ENCODE measurements at regions not wholly inside any gene's neighbourhood (a gene's known extent, or its start where the extent isn't known, plus 50 kb on each side); places are given as distances from the start of the nearest gene placed in this dataset.

DNA sequence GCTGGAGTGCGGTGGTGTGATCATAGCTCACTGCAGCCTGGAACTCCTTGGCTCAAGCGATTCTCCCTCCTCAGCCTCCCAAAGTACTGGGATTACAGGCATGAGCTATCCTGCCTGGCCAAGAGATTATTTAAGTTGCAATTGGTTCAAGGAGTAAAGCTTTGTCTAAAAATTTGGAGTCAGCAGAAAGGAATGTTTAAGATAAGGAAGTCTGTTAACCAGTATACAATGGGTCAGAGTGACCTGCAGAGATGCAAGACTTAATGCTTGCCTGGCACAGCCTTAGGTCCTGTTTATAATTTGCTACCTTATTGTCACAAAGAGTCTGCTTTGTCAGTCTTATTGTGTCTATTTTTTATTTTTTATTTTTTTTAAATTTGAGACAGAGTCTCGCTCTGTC is 826.2 kb downstream of the NLGN4X start:
- no peaks in the 10 kb centered on the region for H3K27me3 Mint-ChIP-seq (ENCODE audit: low read depth)
- DNase-seq (ENCODE audit: low spot score): no peak
- no peak overlapping the region for H3K4me3 Mint-ChIP-seq

DNA sequence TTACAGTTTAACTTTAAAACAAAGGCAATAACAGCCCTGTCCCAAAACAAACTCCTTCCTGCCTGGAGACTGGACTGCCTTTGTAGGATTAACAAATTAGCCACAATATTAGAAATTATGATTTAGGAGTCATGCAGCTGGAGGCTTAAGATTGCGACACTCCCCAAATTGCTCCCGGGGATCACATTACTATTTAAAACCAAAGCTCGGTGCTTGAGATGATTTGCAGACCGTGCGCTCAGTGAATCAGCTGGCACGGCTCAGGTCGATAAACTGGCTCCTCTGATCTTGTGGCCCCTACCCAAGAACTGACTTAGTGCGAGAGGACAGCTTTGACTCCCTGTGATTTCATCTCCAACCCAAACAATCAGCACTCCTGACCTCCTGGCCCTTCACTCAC is 829.3 kb downstream of the NLGN4X start:
- no peaks in the 10 kb centered on the region for H3K27me3 Mint-ChIP-seq (ENCODE audit: low read depth)
- H3K4me1 Mint-ChIP-seq (ENCODE audit: low read depth): no peaks in the 10 kb centered on the region
- no peak for DNase-seq (ENCODE audit: low spot score)

More for the DNA sequence above, 826.2 kb downstream of the NLGN4X start:
- no peaks in the 10 kb centered on the region for H3K9me3 Mint-ChIP-seq
- H3K4me1 Mint-ChIP-seq (ENCODE audit: low read depth): no peaks in the 10 kb centered on the region
- H3K27ac Mint-ChIP-seq: no peak overlapping the region
- no peaks in the 10 kb centered on the region for H3K36me3 Mint-ChIP-seq (ENCODE audit: low read depth)

DNA sequence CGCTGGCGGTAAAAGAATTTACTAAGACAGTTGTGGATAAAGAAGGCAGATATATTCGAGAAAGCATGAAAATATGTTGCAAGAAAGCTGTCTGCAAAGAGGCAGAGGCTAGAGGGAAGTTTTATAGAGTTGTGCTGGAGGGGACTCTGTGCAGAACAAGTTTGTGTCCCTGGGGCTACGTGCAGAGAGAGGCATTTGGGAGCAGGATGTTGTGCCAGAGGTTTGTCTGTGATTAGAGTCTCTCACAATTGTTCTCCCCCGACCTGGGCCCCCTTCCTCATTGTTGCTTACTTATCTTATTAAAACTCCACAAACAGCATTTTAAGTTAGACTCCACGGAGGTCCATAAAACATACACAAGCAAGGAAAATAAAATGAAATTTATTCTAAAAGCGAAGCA is 831.3 kb downstream of the NLGN4X start:
- Mint-ChIP-seq H3K36me3 (ENCODE audit: low read depth) (no peaks in the 10 kb centered on the region), H3K4me3 (no peak overlapping the region), H3K4me1 (ENCODE audit: low read depth) (no peaks in the 10 kb centered on the region), H3K27ac (no peak overlapping the region), H3K27me3 (ENCODE audit: low read depth) (no peaks in the 10 kb centered on the region), H3K9me3 (peaks cover 4% of the 10 kb centered on the region)
- DNase-seq (ENCODE audit: low spot score): no peak

More for the DNA sequence above, 829.3 kb downstream of the NLGN4X start:
- Mint-ChIP-seq H3K27ac (no peak overlapping the region), H3K4me3 (no peak overlapping the region), H3K36me3 (ENCODE audit: low read depth) (no peaks in the 10 kb centered on the region), H3K9me3 (peaks cover 4% of the 10 kb centered on the region)

DNA sequence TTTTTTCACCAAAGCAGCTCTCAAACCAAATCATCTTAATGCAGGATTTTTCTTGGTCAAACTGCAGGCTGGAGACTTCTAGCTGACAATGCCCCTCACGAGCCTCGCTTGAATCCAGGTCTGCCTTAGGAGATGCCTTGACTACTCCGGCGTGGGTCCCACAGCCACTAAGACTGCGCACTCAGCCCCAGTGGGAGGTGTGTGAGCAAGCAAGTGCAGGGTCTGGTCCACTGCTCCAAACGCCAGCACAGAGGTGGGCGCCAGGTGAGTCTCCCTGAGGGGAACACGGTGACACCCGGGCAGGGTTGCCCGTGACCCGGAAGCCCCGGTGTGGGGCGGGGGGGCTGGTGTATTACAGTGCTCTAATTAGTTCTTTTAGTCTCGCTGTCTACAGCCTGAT is 838.3 kb downstream of the NLGN4X start:
- Mint-ChIP-seq H3K9me3 (peaks cover 8% of the 10 kb centered on the region), H3K27ac (no peak overlapping the region), H3K4me1 (ENCODE audit: low read depth) (no peaks in the 10 kb centered on the region), H3K27me3 (ENCODE audit: low read depth) (no peaks in the 10 kb centered on the region), H3K36me3 (ENCODE audit: low read depth) (no peaks in the 10 kb centered on the region), H3K4me3 (no peak overlapping the region)
- DNase-seq (ENCODE audit: low spot score): no peak

DNA sequence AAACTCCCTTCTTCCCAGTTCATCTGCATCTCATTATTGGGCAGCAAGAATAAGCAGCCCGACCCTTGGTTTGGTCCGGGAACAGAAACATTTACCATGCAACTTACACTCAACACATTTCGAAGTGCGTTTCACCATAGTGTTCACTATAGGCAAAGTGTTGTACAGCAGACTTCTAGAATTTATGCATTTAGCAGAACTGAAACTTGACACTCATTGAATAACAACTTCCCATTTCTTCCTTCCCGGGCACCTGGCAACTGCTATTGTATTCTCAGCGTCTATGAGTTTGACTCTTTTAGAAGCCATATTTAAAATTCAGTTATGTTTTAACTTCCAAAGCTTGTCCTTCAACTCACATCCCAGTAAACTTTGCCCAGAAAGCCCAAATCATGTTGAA is 840.6 kb downstream of the NLGN4X start:
- no peaks in the 10 kb centered on the region for H3K27me3 Mint-ChIP-seq (ENCODE audit: low read depth)
- no peak overlapping the region for H3K27ac Mint-ChIP-seq
- no peak for DNase-seq (ENCODE audit: low spot score)

DNA sequence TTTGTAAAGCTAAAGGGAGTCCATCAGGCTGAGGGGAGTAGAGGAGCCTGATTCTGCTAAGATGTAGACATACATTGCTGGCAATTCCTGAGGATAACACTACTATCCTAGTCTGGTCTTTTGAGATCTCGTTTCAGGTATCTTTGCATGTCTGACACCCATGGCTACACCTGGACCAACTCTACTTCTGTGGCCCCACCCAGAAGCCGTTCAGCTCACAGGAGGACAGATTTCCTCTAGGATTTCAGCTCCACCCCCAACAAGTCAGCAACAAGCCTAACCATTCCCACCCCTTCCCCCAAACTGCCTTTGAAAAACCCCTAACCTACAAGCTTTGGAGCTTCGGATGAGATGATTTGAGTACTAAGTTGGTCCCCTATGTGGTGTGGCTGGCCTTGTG is 848.2 kb downstream of the NLGN4X start:
- Mint-ChIP-seq H3K36me3 (ENCODE audit: low read depth) (no peaks in the 10 kb centered on the region), H3K4me1 (ENCODE audit: low read depth) (no peaks in the 10 kb centered on the region), H3K27ac (no peak overlapping the region), H3K4me3 (no peak overlapping the region), H3K27me3 (ENCODE audit: low read depth) (no peaks in the 10 kb centered on the region), H3K9me3 (no peaks in the 10 kb centered on the region)
- DNase-seq (ENCODE audit: low spot score): no peak

More for the DNA sequence above, 840.6 kb downstream of the NLGN4X start:
- peaks cover 4% of the 10 kb centered on the region for H3K9me3 Mint-ChIP-seq
- no peaks in the 10 kb centered on the region for H3K4me1 Mint-ChIP-seq (ENCODE audit: low read depth)
- H3K4me3 Mint-ChIP-seq: no peak overlapping the region
- H3K36me3 Mint-ChIP-seq (ENCODE audit: low read depth): no peaks in the 10 kb centered on the region

DNA sequence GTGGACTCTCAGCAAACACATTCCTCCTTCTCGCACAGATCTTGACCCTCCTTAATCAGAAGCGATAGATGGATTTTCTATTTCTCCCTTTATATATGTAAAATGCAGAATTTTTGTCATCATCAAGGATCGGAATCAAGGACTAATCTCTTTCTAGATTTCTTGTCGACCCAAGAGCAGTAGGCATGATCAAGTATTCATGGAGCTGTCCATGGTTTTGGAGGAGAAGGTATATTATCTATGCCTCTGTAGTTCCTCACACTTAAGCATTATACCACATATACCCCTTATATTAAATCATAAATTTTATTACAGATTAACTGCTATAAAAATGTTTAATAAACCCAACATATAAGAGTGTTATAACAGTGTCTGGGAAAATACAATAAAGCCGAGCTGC is 886.8 kb downstream of the NLGN4X start:
- no peak overlapping the region for H3K27ac Mint-ChIP-seq
- no peaks in the 10 kb centered on the region for H3K27me3 Mint-ChIP-seq (ENCODE audit: low read depth)
- H3K9me3 Mint-ChIP-seq: peaks cover 3% of the 10 kb centered on the region
- no peaks in the 10 kb centered on the region for H3K4me1 Mint-ChIP-seq (ENCODE audit: low read depth)
- H3K36me3 Mint-ChIP-seq (ENCODE audit: low read depth): no peaks in the 10 kb centered on the region
- no peak overlapping the region for H3K4me3 Mint-ChIP-seq
- no peak for DNase-seq (ENCODE audit: low spot score)

DNA sequence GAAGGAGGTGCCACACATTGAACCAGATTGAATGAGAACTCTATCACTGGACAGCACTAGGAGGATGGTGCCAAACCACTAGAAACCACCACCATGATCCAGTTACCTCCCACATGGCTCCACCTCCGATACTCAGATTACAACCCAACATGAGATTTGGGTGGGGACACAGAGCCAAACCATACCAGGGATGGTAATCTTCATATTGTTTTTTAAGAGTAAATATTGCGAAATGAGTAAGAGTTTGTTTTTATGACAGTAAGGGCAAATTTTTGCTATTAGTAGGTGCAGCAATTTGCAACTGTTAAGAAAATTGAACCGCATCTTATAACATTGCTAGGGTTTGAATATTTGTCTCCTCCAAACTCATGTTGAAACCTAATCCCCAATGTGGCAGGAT is 891.5 kb downstream of the NLGN4X start:
- H3K27ac Mint-ChIP-seq: no peak overlapping the region
- no peaks in the 10 kb centered on the region for H3K4me1 Mint-ChIP-seq (ENCODE audit: low read depth)
- H3K27me3 Mint-ChIP-seq (ENCODE audit: low read depth): no peaks in the 10 kb centered on the region
- no peak overlapping the region for H3K4me3 Mint-ChIP-seq
- peaks cover 7% of the 10 kb centered on the region for H3K9me3 Mint-ChIP-seq
- no peak for DNase-seq (ENCODE audit: low spot score)
- no peaks in the 10 kb centered on the region for H3K36me3 Mint-ChIP-seq (ENCODE audit: low read depth)

DNA sequence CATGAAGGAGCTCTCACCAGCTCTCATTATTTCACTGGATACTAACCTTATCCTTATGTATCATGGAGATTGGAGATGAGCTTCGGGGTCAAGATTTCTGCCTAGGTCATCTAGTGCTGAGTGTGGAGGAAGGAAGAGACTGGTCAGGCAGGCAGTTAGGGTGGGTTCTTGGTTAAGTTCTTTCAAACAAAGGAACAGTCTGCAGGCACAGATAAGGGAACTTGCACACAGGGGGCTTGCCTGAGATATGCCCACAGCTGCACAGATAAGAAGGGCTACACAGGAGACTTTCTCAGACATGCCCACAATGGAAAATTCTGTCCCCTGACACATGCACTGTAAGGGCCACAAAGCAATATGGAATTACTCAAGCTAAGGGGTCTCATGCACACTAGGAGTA is 904.1 kb downstream of the NLGN4X start:
- DNase-seq (ENCODE audit: low spot score): no peak
- H3K9me3 Mint-ChIP-seq: peaks cover 13% of the 10 kb centered on the region
- H3K4me3 Mint-ChIP-seq: no peak overlapping the region
- H3K27me3 Mint-ChIP-seq (ENCODE audit: low read depth): no peaks in the 10 kb centered on the region
- no peak overlapping the region for H3K27ac Mint-ChIP-seq
- no peaks in the 10 kb centered on the region for H3K36me3 Mint-ChIP-seq (ENCODE audit: low read depth)
- H3K4me1 Mint-ChIP-seq (ENCODE audit: low read depth): no peaks in the 10 kb centered on the region

DNA sequence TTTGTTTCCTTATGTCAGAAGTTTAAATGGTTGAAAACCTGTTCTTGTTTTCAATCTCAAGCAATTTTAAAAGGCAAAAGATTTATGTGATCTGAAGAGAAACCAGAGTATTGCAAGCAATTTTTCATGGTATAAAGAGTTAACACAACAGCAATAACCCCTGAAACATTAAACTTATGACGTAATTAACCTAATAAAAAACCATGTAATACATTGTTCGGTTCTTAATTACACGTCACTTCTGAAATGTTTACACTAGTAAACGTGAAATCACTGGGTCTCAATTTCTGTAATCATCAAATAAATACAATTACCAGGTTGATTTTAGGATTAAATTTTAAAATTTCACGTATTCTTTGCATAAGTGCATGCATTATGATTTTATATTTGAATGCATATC is 914.5 kb downstream of the NLGN4X start:
- no peaks in the 10 kb centered on the region for H3K9me3 Mint-ChIP-seq
- H3K36me3 Mint-ChIP-seq (ENCODE audit: low read depth): no peaks in the 10 kb centered on the region
- DNase-seq (ENCODE audit: low spot score): no peak
- H3K4me1 Mint-ChIP-seq (ENCODE audit: low read depth): no peaks in the 10 kb centered on the region
- H3K4me3 Mint-ChIP-seq: no peak overlapping the region
- no peak overlapping the region for H3K27ac Mint-ChIP-seq
- no peaks in the 10 kb centered on the region for H3K27me3 Mint-ChIP-seq (ENCODE audit: low read depth)

DNA sequence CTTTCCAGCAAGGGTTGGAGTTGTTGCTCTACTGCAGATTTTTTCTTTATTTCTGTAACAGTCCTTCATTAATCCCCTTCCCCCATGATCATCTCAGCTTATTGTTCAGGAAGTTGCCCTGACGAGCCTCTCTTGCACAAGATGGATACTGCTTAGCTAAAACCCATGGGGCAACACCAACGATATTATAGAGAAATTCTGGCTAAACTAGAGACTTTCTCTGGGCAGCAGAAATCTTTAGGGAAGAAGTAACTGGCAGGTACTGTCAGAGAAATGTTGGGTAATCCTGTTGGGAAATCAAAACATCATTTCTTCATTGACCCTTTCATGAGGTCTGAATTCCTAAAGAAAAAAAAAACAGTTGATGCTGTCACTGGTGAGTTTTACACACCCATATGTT is 921.3 kb downstream of the NLGN4X start:
- Mint-ChIP-seq H3K4me1 (ENCODE audit: low read depth) (no peaks in the 10 kb centered on the region), H3K9me3 (no peaks in the 10 kb centered on the region), H3K36me3 (ENCODE audit: low read depth) (no peaks in the 10 kb centered on the region), H3K4me3 (no peak overlapping the region), H3K27ac (no peak overlapping the region), H3K27me3 (ENCODE audit: low read depth) (no peaks in the 10 kb centered on the region)
- no peak for DNase-seq (ENCODE audit: low spot score)

DNA sequence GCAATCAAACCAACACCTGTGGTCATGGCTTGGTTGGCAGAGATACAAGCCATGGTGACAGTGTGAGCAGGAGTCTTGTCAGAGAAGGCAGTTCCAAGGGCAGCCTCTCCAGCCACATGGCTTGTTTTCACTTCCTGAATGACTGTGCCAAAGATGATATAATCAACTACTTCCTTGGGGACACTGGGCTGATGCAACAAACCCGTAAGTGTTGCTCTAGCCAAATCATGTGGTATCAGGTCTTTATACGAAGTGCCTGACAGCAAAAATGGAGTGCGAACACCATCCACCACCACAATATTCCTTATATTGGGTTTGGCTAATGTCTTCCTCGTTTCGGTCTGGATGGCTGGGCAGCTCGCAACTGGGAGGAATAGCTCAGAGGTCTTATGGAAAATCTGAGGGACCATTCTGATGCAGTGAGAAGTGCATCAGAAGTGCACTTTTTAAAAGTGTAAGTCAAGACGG is 922.0 kb downstream of the NLGN4X start:
- H3K4me1 Mint-ChIP-seq (ENCODE audit: low read depth): no peaks in the 10 kb centered on the region
- no peaks in the 10 kb centered on the region for H3K9me3 Mint-ChIP-seq
- H3K27ac Mint-ChIP-seq: no peak overlapping the region
- H3K4me3 Mint-ChIP-seq: no peak overlapping the region
- H3K36me3 Mint-ChIP-seq (ENCODE audit: low read depth): no peaks in the 10 kb centered on the region
- DNase-seq (ENCODE audit: low spot score): no peak
- H3K27me3 Mint-ChIP-seq (ENCODE audit: low read depth): no peaks in the 10 kb centered on the region

DNA sequence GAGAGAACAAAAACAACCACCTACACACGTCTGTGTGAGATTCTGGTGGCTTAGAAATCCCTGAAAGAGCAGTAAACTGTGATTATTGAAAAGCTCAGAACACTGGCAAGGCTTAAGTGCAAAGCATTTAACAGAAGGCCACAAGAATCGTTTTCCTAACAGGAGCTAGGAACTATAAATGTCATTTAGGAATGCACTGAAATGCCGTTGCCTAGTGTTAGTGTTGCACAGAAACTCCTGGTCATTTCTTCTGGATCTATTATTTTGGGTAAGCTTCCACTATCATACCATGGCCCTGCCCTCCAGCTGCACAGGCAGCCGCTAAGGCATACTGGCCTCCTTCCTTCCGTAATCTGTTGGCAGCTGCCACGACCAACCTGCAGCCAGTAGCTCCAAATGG is 923.2 kb downstream of the NLGN4X start:
- Mint-ChIP-seq H3K4me1 (ENCODE audit: low read depth) (no peaks in the 10 kb centered on the region), H3K27ac (no peak overlapping the region), H3K36me3 (ENCODE audit: low read depth) (no peaks in the 10 kb centered on the region), H3K9me3 (no peaks in the 10 kb centered on the region), H3K4me3 (no peak overlapping the region), H3K27me3 (ENCODE audit: low read depth) (no peaks in the 10 kb centered on the region)
- DNase-seq (ENCODE audit: low spot score): no peak

DNA sequence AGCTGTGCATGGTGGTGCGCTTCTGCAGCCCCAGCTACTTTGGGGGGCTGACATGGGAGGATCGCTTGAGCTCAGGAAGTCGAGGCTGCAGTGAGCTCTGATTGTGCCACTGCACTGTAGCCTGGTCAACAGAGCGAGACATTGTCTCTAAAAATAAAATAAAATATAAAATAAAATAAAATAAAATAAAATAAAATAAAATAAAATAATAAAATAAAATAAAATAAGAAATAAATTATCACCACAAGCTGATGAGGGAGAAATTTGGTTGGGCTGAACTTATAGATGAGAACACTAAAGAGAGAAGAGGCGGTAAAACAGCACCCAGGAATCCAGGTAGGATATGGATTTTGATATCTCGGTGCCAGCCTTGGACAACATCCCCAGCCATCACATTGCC is 933.7 kb downstream of the NLGN4X start:
- H3K4me1 Mint-ChIP-seq (ENCODE audit: low read depth): no peaks in the 10 kb centered on the region
- H3K27ac Mint-ChIP-seq: no peak overlapping the region
- no peaks in the 10 kb centered on the region for H3K27me3 Mint-ChIP-seq (ENCODE audit: low read depth)
- peaks cover 17% of the 10 kb centered on the region for H3K9me3 Mint-ChIP-seq
- H3K36me3 Mint-ChIP-seq (ENCODE audit: low read depth): no peaks in the 10 kb centered on the region
- no peak for DNase-seq (ENCODE audit: low spot score)
- no peak overlapping the region for H3K4me3 Mint-ChIP-seq

DNA sequence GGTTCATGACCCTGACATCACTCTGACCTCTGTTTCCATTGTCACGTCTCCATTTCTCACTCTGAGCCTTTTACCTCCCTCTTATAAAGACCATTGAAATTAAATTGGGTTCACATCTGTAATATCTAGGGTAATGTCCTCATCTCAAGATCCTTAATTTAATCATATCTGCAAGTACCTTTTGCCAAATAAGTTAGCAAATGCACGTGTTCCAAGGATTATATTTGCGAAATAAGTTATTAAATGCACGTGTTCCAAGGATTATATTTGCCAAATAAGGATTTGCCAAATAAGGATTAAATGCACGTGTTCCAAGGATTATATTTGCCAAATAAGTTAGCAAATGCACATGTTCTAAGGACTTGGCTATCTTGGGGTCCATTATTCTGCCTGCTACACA is 938.0 kb downstream of the NLGN4X start:
- DNase-seq (ENCODE audit: low spot score): no peak
- Mint-ChIP-seq H3K27me3 (ENCODE audit: low read depth) (no peaks in the 10 kb centered on the region), H3K27ac (no peak overlapping the region), H3K9me3 (peaks cover 23% of the 10 kb centered on the region), H3K36me3 (ENCODE audit: low read depth) (no peaks in the 10 kb centered on the region), H3K4me3 (no peak overlapping the region), H3K4me1 (ENCODE audit: low read depth) (no peaks in the 10 kb centered on the region)
